WTC11 (cell line): ENCODE measurements at regions not wholly inside any gene's neighbourhood (a gene's known extent, or its start where the extent isn't known, plus 50 kb on each side); places are given as distances from the start of the nearest gene placed in this dataset.

Experiments used
- AFF4 ChIP-seq: sonication (generic); formaldehyde crosslinking; IDR thresholded peaks from 2 replicates; pipeline ENCODE4 v1.8.1; 2023; ENCODE audit warnings: mild to moderate bottlenecking, missing genetic modification reagents, borderline replicate concordance
- ATF1 ChIP-seq: sonication (generic); formaldehyde crosslinking; IDR thresholded peaks from 2 replicates; pipeline ENCODE4 v1.8.1; 2023; ENCODE audit warnings: mild to moderate bottlenecking, moderate library complexity, missing genetic modification reagents
- ATF6 ChIP-seq: sonication (generic); formaldehyde crosslinking; IDR thresholded peaks from 2 replicates; pipeline ENCODE4 v1.8.1; 2023; ENCODE audit warnings: mild to moderate bottlenecking, missing genetic modification reagents
- CTCF ChIP-seq: fragments of 200-600 bp; IDR thresholded peaks from 2 replicates; pipeline ENCODE4 v1.8.0; 2022; ENCODE audit warnings: antibody characterized with exemption
- GABPB1 ChIP-seq: sonication (generic); formaldehyde crosslinking; IDR thresholded peaks from 2 replicates; pipeline ENCODE4 v1.8.1; 2023; ENCODE audit warnings: mild to moderate bottlenecking, missing genetic modification reagents
- IRF1 ChIP-seq: sonication (generic); formaldehyde crosslinking; IDR thresholded peaks from 2 replicates; pipeline ENCODE4 v1.8.0; 2023; ENCODE audit warnings: missing genetic modification reagents
- NFATC4 ChIP-seq: fragments of 250-450 bp; sonication (Bioruptor Pico); IDR thresholded peaks from 2 replicates; pipeline ENCODE4 v1.9.0; 2021; ENCODE audit warnings: mild to moderate bottlenecking
- PRDM15 ChIP-seq: sonication (generic); formaldehyde crosslinking; IDR thresholded peaks from 2 replicates; pipeline ENCODE4 v1.8.0; 2022; ENCODE audit warnings: missing genetic modification reagents
- ZBTB21 ChIP-seq: sonication (generic); formaldehyde crosslinking; IDR thresholded peaks from 2 replicates; pipeline ENCODE4 v1.8.1; 2023; ENCODE audit warnings: mild to moderate bottlenecking, missing genetic modification reagents, borderline replicate concordance
- ZNF532 ChIP-seq: fragments of 250-450 bp; sonication (Bioruptor Pico); IDR thresholded peaks from 2 replicates; pipeline ENCODE4 v1.9.0; 2021; ENCODE audit warnings: mild to moderate bottlenecking, borderline replicate concordance

- TF ChIP-seq CTCF: no peak
- no peak for TF ChIP-seq NFATC4 (CRISPR knock-in tag)
- TF ChIP-seq ATF1 (CRISPR knock-in tag): no peak
- TF ChIP-seq ZBTB21 (CRISPR knock-in tag): no peak
- no peak for TF ChIP-seq PRDM15
- TF ChIP-seq AFF4 (CRISPR knock-in tag): no peak
- TF ChIP-seq ATF6 (CRISPR knock-in tag): no peak
- no peak for TF ChIP-seq ZNF532 (CRISPR knock-in tag)
- TF ChIP-seq IRF1: no peak
- no peak for TF ChIP-seq GABPB1 (CRISPR knock-in tag)
Observed at GRCh38 chr20:60292001-60292520, 333.8 kb downstream of the CDH26 start.
